ENCODE measurements at regions not wholly inside any gene's neighbourhood (a gene's known extent, or its start where the extent isn't known, plus 50 kb on each side); places are given as distances from the start of the nearest gene placed in this dataset.

- no peak for DNase-seq
Observed at GRCh38 chr18:47593744-47594472, 336.6 kb downstream of the SMAD2 start.

DNA sequence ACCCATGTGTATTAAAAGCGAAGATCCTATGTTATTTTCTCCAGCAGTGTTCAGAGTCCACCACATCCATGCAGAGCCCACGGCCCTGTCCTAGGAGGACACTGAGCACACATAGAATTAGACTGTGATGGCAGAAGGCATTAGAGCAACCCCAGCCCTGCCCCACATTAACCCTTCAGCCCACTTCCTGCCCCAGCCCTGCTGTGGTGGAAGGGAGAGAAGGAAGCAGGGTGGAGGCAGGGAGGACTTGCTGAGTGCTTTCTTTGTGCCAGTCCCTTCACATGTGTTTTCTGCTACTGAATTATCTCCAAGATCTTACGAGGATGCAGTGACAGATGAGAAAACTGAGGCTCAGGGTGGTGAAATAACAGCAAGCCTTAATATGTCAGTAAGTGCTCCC is 339.0 kb downstream of the SMAD2 start:
- no peak for DNase-seq

GRCh38 chr18:47587587-47587986 is 336.1 kb upstream of the SKOR2 start:
- DNase-seq, result no peak

- no peak for DNase-seq
Observed at GRCh38 chr18:47586418-47587070, 335.1 kb upstream of the SKOR2 start.

GRCh38 chr18:47585914-47586313 is 334.5 kb upstream of the SKOR2 start:
- no peak for DNase-seq

- DNase-seq, result no peak
Observed at GRCh38 chr18:47585136-47585535, 333.7 kb upstream of the SKOR2 start.

GRCh38 chr18:47582093-47582492 is 330.6 kb upstream of the SKOR2 start:
- DNase-seq, result no peak

DNA sequence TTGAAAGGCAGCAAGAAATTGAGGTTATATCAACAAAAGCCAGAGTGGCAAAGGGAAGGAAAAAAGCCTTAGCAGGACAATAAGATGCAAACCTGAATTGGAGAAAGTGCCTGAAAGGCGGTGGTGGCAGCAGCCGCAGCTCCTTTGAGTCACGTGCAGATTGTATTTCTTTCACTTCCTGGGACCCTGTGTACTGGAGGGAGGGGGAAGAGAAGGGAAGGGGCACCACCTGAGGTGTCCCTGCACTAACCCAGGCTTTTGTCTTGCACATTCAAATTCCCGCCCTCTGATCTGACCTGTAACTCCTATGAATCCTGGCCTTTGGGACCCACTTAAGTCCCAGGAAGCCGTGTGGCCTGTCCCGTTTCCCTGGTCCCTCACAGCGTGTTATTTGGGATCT is 326.1 kb upstream of the SKOR2 start:
- no peak for DNase-seq

DNA sequence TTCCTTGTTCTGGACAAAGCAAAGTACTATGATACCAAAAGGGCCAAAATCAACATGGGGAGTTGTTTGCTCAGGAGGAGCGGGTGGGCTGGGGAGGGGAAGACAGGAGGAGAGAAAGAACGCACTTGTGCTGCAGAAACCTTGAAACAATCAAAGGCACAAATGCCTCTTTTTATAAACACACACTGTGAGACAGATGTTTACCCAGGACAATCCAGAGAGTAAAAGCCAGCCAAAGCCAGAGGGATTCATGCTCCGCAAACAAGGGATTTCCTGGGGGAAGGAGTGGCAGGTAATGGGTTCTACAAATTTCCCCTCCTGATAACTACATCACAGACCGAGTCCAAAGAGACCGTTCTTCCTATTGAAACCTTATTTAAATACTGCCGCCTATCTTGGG is 323.5 kb upstream of the SKOR2 start:
- no peak for DNase-seq

- DNase-seq, result no peak
Observed at GRCh38 chr18:47571957-47572356, 320.5 kb upstream of the SKOR2 start.

DNA sequence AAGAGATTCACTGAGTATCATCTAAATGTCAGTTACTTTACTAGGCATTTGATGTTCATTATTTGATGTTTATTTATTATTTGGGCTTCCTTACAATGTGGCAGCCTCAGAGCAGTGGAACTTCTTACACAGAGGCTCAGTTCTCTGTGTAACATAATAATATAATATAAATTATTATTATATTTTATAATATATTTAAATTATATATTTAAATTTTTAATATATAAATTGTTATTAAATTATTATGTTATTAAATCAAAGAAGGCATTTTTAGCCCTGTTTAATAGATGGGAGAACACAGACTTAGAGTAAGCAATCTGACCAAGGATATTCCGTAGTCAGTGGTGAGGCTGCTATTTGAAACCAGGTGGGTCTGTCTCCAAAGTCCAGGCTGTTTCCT is 315.3 kb upstream of the SKOR2 start:
- no peak for DNase-seq

DNA sequence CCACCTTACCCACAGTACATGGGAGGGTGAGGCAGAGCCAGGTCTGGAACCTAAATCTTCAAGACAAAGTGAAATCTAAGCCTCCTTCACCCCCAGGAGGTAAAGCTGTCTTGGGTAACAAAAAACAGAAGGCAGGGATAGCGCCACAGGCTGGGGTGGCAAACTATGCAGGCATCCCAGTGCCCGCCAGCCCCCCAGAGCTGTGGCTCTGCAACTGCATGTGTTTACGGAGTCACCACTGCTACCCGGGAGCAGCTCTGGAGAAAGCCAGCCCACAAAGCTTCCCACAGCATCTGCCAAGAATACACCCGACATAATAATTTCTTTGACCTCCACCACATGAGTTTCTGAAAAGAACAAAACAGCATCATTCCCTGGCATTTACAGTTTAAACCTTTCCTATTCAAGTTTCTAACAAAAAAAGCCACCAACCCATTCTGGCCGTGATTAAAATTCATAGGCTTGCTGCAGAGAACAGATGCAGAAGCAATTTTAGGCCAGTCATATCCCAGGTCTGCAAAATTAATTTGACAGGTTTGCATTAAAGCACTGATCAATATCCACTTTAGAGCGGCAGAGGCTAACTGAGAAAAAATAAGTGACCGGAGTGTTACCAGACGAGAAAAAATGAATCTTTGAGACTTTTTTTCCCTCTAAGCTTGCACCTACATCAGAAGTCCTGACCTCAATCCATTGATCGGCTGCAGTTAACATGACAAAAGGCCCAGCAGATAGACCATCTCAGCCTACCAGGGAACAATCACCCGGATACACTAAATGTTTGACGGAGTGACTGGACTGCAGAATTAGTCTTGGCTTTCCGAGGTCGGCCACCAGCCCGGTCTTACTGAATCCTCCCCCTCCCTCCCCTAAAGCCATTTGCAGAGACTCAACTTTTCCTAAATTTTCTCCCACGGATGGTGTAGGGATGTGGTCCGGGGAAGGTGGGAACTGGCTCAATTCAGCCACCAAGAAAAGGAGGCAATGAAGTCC is 309.6 kb upstream of the SKOR2 start:
- no peak for DNase-seq

- DNase-seq, result no peak
Observed at GRCh38 chr18:47558110-47558750, 306.8 kb upstream of the SKOR2 start.

DNA sequence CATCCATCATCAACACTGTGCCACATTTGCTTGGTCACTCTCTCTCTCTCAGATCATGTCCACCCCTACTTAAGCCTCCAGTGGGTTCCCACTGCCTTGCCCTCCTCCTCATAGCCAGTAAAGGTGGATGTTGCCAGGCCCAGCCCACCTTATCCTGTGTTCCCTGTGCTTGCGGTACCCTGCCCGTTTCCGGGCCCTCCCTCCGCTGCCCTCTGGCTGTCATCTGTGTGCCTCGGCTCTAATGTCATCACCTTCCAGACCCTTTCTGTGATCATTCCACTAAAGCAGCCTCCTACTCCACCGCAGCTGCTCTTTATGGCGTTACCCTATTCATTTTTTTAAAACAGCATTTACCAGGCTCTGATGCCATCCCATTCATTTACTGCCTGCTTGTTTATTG is 305.7 kb upstream of the SKOR2 start:
- DNase-seq, result no peak

DNA sequence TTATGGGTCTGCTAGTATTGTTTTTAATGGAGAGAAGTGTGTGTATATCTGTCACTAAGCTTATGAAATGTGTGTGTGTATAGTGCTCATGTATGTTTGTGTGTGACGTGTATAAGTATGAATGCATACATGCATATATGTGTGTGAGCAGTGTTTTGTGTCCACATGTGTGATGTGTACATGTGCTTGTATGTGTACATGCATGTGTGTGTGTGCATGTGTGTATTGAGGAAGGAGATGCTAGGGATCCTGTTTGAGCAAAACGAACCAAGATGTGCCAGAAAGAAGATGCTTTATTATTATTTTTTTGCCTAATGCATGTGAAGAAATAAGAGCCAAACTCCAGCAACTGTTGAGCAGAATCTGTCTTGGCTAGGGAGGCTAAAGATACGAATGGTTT is 301.3 kb upstream of the SKOR2 start:
- DNase-seq, result no peak

DNA sequence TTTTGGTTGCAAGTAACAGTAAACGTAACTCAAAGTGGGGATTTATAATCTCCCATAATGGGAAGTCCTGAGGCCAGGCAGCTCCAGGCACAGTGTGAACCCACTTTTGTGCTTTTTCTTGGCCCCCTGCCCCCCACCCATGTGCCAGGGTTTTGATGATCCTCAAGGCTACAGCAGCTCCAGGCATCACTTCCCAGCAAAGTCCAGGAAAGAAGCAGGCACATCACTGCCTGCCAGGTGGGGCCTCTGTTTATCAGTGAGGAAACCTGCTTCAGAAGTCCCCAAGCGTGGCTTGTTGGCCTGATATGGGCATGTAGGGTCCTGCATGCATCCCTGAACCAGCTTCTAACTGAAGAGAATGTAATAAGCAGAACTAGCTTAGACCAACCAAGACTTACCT is 299.2 kb upstream of the SKOR2 start:
- no peak for DNase-seq

GRCh38 chr18:47549021-47549540 is 297.6 kb upstream of the SKOR2 start:
- no peak for DNase-seq

- DNase-seq, result no peak
Observed at GRCh38 chr18:47547539-47548202, 296.2 kb upstream of the SKOR2 start.

DNA sequence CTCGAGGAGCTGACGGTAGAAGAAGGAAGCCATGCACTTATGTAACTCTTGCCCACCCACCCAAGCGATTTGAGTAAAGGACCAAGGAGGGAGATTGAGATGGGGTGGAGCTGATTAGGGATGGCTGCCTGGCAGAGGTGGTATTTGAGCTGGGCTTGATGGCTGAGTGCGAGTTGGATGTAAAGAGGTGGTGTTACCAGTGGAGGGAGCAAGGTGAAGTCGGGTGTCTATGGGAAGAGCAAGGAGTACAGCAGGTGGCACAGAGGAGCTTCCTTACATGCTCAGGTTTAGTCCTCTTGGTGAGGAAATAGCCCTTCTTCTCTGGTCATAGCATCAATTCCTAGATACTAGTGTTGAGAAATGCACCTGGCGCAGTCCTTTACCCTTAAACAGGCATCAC is 294.2 kb upstream of the SKOR2 start:
- DNase-seq, result no peak

DNA sequence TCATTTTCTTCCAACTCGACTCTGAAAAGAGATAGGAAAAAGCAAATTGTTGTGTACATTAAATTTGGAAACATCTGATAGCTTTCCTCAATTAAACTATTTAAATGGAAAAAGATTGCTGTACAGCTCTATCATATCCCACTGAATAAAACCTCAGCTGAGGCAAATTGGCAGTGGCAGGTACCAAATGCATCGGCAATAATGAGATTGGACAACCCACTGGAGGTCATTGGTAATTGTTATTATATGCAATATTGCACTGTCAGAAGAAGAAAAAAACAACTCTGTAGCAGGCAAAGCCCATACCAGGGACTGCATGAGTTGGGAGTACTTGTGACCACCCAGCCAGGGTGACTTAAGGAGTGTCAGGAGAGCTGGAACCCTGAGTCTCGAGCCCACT is 291.6 kb upstream of the SKOR2 start:
- no peak for DNase-seq

- no peak for DNase-seq
Observed at GRCh38 chr18:47542551-47542950, 291.1 kb upstream of the SKOR2 start.

- no peak for DNase-seq
Observed at GRCh38 chr18:47531717-47532116, 280.3 kb upstream of the SKOR2 start.
